HL-60 (cell line): ENCODE measurements at regions not wholly inside any gene's neighbourhood (a gene's known extent, or its start where the extent isn't known, plus 50 kb on each side); places are given as distances from the start of the nearest gene placed in this dataset.

Experiments
- DNase-seq, 2 experiments: peaks; one replicate each; pipeline ENCODE4 v3.0.0-alpha.2; 2010 to 2020; ENCODE audit warnings: low read depth in 1 of 2, low spot score in 1 of 2
- H3K27ac ChIP-seq: fragments of 250-450 bp; sonication (Bioruptor Pico); replicated peaks from 2 replicates; pipeline ENCODE4 v1.5.1; 2020; ENCODE audit warnings: mild to moderate bottlenecking, moderate library complexity
- H3K27me3 ChIP-seq: fragments of 250-450 bp; sonication (Bioruptor Pico); 2 replicates; pipeline ENCODE4 v1.5.1; 2021; ENCODE audit warnings: mild to moderate bottlenecking, moderate library complexity; ENCODE audit not compliant: insufficient read depth, poor library complexity, severe bottlenecking
- H3K4me3 ChIP-seq: replicated peaks from 2 replicates; pipeline ENCODE4 v1.5.1; 2011; ENCODE audit warnings: mild to moderate bottlenecking, control low read depth, low read length; ENCODE audit not compliant: insufficient read depth
- CTCF ChIP-seq: IDR thresholded peaks from one replicate; pipeline ENCODE4 v1.5.1; 2011; ENCODE audit warnings: low read length, control low read depth, inconsistent platforms; ENCODE audit not compliant: insufficient read depth
- GABPA ChIP-seq: IDR thresholded peaks from 2 replicates; pipeline ENCODE4 v1.6.1; 2012; ENCODE audit warnings: low read depth
- POLR2AphosphoS5 ChIP-seq: IDR thresholded peaks from 2 replicates; pipeline ENCODE4 v1.6.1; 2012; ENCODE audit warnings: low read depth
- SPI1 ChIP-seq: IDR thresholded peaks from 2 replicates; pipeline ENCODE4 v1.6.1; 2012; ENCODE audit warnings: low read depth, mild to moderate bottlenecking, borderline replicate concordance
- TF ChIP-seq, protein P1 (sequence below): IDR thresholded peaks from 2 replicates; pipeline ENCODE4 v1.6.1; 2012; ENCODE audit warnings: low read depth; ENCODE audit not compliant: insufficient replicate concordance

DNA sequence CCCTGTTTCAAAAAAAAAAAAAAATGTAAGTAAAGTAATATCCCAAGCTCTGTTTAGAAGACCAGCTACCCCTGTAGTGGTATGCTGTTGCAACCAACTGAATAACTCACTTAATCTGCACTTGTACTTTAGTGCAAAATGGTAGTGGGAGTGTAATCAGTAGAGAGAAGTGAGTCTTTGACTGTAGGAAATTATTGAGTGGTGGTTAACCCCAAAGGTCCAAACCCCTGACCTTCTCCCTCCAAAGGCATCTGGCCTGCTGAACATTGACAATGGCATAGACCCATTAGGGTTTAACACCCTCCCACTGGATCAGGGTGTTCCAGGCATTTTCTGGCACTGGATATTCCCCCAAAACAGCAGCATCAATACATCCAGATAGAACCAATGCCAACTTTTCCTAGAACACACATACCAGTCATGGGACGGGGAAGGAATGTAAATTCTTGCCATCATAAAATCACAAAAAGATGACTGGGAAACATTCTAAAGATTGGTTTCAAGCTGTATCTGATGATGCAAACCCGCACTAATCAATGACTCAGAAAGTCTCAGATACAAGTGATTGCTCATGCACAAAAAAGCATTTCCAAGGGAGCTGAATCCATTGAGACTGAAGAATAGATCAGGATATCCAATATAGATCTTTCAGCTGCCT is 110.3 kb downstream of the MRPL39 start:
- Histone ChIP-seq H3K4me3 (no peak overlapping the region), H3K27me3 (no peaks in the 10 kb centered on the region), H3K27ac (no peak overlapping the region)
- no peak for DNase-seq
- TF ChIP-seq SPI1: no peak
- TF ChIP-seq POLR2AphosphoS5: no peak
- no peak for TF ChIP-seq CTCF
- TF ChIP-seq GABPA: no peak
- TF ChIP-seq, protein P1, sequence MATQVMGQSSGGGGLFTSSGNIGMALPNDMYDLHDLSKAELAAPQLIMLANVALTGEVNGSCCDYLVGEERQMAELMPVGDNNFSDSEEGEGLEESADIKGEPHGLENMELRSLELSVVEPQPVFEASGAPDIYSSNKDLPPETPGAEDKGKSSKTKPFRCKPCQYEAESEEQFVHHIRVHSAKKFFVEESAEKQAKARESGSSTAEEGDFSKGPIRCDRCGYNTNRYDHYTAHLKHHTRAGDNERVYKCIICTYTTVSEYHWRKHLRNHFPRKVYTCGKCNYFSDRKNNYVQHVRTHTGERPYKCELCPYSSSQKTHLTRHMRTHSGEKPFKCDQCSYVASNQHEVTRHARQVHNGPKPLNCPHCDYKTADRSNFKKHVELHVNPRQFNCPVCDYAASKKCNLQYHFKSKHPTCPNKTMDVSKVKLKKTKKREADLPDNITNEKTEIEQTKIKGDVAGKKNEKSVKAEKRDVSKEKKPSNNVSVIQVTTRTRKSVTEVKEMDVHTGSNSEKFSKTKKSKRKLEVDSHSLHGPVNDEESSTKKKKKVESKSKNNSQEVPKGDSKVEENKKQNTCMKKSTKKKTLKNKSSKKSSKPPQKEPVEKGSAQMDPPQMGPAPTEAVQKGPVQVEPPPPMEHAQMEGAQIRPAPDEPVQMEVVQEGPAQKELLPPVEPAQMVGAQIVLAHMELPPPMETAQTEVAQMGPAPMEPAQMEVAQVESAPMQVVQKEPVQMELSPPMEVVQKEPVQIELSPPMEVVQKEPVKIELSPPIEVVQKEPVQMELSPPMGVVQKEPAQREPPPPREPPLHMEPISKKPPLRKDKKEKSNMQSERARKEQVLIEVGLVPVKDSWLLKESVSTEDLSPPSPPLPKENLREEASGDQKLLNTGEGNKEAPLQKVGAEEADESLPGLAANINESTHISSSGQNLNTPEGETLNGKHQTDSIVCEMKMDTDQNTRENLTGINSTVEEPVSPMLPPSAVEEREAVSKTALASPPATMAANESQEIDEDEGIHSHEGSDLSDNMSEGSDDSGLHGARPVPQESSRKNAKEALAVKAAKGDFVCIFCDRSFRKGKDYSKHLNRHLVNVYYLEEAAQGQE: no peak

DNA sequence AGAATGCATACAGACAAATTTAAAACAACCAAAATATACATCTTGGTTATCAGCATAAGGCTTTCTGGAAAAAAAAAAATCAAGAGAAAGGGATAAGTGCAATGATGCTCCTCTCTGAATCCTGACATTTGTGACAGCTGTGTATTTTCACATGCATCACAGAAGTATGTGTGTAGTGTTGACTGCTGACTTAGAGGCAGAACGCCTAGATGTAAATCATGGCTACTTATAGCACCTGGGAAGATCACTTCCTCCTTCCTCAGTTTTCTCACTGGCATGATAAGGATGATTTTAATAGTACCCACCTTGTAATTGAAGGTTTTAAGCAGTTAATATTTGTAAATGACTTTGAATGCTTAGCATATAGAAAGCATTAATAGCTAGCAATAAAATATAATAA is 112.5 kb downstream of the MRPL39 start:
- TF ChIP-seq SPI1 (no peak), CTCF (no peak), GABPA (no peak)
- TF ChIP-seq, protein P1: no peak
- Histone ChIP-seq H3K4me3 (no peak overlapping the region), H3K27me3 (no peaks in the 10 kb centered on the region), H3K27ac (no peak overlapping the region)
- DNase-seq: no peak

DNA sequence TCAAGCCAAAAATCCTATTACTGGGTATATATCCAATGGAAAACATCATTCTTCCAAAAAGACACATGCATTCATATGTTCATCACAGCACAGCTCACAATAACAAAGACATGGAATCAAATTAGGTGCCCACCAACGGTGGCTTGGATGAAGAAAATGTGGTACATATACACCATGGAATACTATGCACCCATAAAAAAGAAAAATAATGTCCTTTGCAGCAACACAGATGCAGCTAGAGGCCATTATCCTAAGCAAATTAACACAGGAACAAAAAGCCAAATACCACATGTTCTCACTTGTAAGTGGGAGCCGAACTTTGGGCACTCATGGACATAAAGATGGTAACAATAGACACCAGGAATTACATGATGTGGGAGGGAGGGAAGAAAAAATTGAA is 113.6 kb downstream of the MRPL39 start:
- Histone ChIP-seq H3K27me3 (no peaks in the 10 kb centered on the region), H3K4me3 (no peak overlapping the region), H3K27ac (no peak overlapping the region)
- TF ChIP-seq GABPA (no peak), SPI1 (no peak), CTCF (no peak), POLR2AphosphoS5 (no peak)
- TF ChIP-seq, protein P1: no peak
- DNase-seq: no peak
